Adipose tissue (tissue), 3 donors: ENCODE measurements at regions not wholly inside any gene's neighbourhood (a gene's known extent, or its start where the extent isn't known, plus 50 kb on each side); places are given as distances from the start of the nearest gene placed in this dataset.

Experiments used
- H3K27ac ChIP-seq: one replicate; pipeline ENCODE4 v1.5.1; 2013; ENCODE audit warnings: low read depth, low read length
- WGBS, 3 donors: extraction: QIAGEN DNeasy Blood & Tissue Kit; methylation state at CpG; one replicate each; pipeline ENCODE4 v1.1.7; 2013; 5-methylcytosine and 5-hydroxymethylcytosine counted together
- donor health status: healthy with polysubstance abuse.
- donor health status: Bipolar disorder and iron deficiency.
- donor health status: healthy.

DNA sequence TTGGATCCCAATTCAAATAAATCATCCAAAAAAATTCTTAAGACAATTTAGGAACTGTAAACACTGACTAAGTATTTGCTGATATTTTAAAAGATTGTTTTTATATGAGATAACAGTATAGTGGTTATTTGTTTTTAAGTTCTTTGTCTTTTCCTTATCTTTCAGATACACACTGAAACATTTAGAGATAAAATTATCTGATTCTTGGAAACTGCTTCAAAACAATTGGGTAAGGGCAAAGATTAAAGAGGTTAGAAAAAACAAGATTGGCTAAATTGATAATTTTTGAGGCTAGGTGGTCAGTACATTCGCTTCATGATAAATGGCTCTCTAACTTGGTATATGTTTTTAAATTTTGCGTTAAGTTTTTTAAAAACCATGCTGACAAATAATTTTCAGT lies 117.3 kb downstream of the PSMG1 start:
- 71 to 96% (median 92%) methylated on average over 2 of the region's 2 CpGs for WGBS, 3 donors
- no peak overlapping the region for H3K27ac ChIP-seq

DNA sequence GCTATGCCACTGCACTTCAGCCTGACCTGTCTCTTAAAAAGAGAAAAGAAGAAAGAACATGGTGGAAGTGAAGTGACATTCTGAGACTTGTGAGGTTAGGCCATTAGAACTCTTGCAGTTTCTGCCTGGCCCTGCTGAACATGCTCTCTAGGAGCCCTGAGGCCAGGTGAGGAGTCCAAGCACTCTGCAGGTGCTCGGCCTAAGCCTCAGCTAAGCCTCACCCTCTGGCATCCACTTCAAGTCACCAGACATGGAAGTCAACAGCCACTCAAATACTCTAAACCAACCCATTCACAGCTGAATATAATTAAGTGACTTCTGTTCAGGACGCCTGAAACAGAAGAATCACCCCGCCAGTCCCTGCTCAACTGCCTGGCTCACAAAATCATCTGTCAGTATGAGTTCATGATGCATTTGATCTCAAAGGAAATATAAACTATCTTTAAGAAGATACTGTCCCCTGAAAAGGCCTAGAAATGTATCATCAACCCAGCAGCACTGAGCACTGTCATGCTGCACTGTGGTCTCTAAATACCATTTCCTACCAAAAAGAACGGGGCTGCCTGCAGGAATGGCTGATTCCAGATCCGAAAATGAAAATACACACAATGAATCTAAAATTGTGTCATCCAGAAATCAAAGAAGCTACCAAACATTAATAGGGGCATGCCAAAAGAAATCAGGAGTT lies 118.8 kb downstream of the PSMG1 start:
- no peak overlapping the region for H3K27ac ChIP-seq
- 88 to 96% (median 94%) methylated on average over 5 of the region's 5 CpGs for WGBS, 3 donors

DNA sequence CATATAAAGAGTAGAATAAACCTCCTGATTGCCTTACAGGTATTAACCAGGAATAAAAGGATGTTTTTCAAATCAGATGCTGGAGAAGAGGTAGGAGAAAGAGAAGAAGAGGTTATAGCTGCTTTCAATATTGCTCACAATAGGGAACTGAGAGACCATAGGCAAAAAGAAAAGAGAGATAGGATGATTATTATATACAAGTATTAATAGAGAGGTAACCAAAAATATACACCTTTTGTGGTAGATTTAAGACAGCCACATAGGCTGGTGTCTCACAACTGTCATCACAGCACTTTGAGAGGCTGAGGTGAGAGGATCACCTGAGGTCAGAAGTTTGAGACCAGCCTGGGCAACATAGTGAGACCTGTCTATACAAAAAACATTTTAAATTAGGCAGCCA lies 119.7 kb downstream of the PSMG1 start:
- H3K27ac ChIP-seq = no peak overlapping the region

DNA sequence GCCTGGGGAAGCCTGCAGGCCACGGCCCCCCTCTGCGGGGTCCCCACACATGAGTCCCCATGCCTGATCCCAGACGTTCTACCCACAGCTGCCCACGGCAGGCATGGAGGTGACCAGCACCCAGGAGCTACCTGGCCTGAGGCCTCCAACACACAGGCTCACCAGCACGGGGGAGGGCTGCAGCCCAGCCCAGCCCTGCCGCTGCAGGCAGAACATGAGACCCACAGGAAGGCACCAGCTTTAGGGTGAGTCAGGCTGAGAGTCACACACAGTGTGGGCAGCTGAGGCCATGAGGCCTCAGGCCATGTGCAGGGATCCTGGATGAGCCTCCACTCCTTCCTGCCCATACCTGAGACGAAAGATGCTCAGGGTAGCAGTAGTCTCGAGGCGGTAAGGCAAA lies 121.1 kb downstream of the PSMG1 start:
- no peak overlapping the region for H3K27ac ChIP-seq
- 76 to 96% (median 92%) methylated on average over 9 of the region's 9 CpGs for WGBS, 3 donors

DNA sequence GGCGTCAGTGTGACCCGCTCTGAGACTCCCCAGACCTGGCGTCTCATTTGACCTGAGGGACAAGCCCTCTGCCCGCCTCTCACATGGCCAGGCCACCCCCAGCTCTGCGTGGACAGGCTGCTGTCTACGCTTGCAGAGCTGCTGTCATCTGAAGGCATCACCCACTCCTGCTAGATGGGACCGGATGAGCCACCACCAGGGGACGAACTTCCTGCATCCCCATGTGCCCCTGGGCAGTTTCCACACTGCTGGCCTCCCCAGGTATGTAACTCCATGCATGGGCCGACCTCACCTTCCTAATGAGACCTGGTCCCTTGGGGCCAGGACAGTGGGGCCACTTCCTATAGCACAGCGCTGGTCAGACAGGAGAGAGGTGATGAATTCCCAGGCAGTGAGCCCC lies 121.5 kb downstream of the PSMG1 start:
- 89 to 94% (median 94%) methylated on average over 9 to 10 of the region's 10 CpGs for WGBS, 3 donors
- H3K27ac ChIP-seq = no peak overlapping the region

DNA sequence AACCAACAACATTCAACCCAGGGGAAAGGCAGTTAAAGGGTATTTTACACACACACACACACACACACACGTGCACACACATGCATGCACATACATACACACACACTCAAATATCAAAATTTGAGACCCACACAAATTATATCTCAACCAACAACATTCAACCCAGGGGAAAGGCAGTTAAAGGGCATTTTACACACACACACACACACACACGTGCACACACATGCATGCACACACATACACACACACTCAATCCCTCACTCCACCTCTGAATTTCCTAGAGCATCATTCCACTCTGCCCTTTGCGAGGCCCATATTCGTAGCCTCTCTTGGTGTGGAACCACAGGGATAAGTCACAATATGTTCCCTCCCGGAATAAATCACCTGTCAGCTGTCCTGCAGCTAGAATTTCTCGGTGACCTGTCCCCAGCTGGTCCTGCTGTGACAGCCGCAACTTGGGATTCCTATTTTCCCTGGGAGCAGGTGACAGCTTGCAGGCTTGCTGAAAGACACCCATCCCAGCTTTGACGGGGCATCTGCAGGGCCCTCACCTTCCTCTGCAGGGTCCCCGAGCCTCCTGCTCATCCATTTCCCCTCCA lies 122.7 kb downstream of the PSMG1 start:
- WGBS, 3 donors = 56 to 92% (median 90%) methylated on average over 9 of the region's 9 CpGs
- H3K27ac ChIP-seq = no peak overlapping the region

DNA sequence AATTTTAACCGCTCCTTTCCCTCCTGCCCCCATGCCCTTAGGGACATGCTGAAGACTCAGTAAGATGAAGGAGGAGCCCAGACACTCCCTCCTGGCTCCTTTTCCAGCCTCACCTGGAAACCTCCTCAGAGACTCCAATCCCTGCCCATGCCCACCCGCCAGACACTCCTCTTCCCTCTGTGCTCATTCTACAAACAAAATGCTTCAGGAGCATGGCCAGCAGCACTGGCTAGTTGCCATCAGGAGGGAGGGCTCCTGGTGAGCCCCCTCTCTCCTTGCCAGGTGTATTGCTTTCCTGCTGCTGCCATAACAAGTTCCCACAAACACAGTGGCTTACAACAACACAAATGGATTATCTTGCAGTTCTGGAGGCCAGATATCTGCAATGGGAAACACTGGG lies 126.1 kb downstream of the PSMG1 start:
- WGBS, 3 donors = 48 to 75% (median 75%) methylated on average over 2 of the region's 2 CpGs
- no peak overlapping the region for H3K27ac ChIP-seq

DNA sequence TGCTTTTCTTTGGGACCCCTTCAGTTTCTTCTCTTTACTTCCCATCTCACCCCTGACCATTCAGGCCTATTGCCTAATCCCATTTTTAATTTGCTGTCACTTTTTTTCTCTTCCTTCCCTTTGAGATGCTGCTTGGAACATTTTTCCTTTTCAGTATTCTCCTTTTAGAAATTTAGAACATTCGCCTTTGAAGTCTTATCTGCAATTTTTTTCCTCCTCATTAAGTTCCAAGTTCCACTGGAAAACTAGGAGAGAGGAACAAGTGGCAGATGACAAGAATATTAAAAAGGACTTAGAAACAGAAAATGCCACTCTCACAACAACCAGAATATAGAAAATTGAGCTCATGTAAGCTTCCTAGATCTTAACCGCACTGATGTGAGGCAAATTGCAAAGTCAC lies 126.6 kb downstream of the PSMG1 start:
- WGBS, 3 donors = 70 to 83% (median 77%) methylated on average over 2 of the region's 2 CpGs
- no peak overlapping the region for H3K27ac ChIP-seq

DNA sequence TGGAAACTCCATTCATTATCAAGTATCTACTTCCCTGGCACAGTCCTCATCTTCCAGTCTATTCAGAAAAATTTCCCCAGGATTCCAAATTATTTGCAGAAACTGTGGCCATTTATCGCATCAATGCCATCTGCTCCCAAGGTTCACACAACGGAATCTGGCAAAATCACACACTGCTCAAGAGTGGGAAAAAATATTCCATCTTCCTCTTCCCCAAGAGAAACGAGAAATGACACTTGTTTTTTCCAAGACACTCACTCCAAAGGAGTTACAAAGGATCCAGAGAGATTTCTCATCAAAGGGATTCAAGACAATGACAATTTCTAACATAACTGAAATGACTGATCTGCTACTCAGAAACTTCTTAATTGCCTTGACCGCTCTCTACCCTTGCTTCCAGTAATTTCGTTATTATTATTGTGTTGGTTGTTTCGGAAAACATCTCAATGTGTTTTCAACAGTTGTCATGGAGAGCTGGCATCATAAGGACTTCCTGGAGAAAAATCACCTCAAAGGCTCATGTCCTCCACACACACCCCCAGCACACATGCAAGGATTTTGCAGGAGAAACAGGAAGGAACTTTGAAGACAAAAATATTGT lies 128.0 kb downstream of the PSMG1 start:
- no peak overlapping the region for H3K27ac ChIP-seq
- 60 to 65% (median 62%) methylated on average over 6 of the region's 6 CpGs for WGBS, 3 donors

DNA sequence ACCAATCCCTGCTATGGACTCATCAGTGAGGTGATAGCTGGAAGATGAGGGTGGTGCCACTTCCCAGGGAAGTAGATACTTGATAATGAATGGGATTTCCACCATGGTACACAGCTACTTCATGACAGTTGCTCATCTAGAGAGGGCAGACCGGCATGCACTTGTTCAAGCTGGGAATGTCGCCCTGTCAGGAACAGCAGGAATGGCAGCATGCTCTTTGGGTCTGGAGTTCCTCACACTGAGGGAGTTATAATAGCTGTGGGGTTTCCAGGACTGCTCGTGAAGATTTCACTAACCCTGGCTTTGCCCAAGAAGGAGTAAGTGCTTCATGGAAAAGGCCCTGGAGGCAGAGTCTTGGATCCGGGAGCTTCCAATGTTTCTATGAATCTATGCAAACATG lies 129.2 kb downstream of the PSMG1 start:
- no peak overlapping the region for H3K27ac ChIP-seq
- 87 to 91% (median 88%) methylated on average over 4 of the region's 4 CpGs for WGBS, 3 donors

DNA sequence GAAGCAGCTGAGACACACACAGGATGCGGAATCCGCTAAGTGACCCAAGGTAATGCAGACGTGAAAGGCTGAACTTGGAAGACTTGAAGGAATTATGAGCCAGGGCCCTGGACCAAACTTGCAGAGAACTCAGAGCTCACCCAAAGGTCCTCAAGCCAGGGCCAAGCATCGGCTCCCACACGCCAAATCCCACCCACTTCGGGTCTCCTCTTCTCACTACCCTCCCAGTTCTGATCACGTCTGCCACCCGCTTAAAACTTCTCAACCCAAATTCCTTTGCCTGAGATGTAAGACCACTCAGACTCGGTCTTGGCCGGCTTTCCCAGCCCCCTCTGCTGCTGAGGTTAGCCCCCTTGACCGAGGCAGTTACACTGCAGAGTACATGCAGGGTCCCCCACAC lies 130.1 kb downstream of the PSMG1 start:
- WGBS, 3 donors = 74 to 96% (median 88%) methylated on average over 11 of the region's 11 CpGs
- no peak overlapping the region for H3K27ac ChIP-seq

DNA sequence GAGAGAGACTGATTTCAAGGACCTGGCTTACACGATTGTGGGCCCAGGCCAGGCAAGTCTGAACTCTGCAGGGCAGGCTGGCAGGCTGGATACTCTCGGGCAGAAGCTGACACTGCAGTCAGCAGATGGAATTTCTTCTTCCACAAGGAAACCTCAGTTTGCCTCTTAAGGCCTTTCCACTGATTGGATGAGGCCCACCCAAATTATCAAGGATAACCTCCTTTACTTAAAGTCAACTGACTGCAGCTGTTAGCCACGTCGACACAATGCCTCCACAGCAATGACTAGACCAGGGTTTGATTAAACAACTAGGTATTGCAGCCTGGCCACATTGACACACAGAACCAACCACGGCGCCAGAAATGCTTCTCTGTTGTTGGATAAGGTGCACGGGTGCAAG lies 130.5 kb downstream of the PSMG1 start:
- WGBS, 3 donors = 85 to 94% (median 93%) methylated on average over 7 of the region's 7 CpGs
- H3K27ac ChIP-seq = no peak overlapping the region

DNA sequence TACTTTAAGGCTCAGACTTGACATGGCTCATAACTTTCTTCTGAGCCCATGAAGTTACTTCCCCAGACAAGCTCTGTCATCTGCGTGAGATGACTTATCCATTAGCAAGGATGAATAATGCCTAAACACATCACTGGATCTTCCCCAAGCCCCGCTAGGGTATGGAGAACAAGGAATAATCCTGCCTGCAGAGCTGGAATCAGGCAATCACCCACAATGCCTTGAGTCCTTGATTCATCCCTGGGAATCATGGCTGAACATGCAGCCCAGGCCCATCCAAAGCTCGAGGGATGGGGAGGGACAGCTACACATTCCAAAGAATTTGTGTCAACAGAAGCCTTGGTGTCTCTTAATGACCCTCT lies 131.7 kb downstream of the PSMG1 start:
- no peak overlapping the region for H3K27ac ChIP-seq
- WGBS, 3 donors = 76 to 78% (median 78%) methylated on average over 3 of the region's 3 CpGs

DNA sequence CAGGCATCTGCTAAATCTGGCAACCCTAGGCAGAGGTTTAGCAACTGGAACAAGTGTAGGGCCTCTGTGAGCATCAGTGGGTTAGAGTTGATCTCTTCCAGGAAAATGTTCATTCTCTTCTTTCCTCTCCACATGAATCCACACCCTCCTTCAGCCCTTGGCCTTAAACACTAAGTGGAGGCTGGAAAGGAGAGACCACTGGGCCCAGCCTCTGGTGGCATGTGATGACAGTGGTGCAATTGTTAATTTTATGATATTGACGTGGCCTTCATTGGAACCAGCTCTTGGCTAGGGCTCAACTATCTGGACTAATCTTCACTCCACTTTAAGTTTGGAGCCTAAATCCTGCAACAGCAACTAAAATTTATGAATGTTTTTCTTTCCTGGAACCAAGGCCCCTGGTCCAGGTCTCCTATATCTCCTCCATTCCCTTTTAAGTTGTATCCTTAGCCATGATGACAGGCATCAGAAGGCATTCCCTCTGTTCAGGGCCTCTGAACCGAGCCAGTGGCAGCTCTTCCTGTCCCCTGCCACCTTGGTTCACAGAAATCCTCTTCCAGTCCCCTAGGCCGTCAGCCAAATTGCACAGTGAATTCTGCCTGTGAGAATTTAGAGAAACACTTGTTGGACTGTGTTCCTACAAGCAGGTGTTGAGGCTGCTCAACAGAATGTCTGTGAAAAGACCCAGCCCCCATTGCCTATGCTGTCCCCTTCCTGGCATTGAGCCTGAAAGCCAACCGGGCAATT lies 132.2 kb downstream of the PSMG1 start:
- no peak overlapping the region for H3K27ac ChIP-seq
- WGBS, 3 donors = 66 to 83% (median 70%) methylated on average over 4 of the region's 4 CpGs

DNA sequence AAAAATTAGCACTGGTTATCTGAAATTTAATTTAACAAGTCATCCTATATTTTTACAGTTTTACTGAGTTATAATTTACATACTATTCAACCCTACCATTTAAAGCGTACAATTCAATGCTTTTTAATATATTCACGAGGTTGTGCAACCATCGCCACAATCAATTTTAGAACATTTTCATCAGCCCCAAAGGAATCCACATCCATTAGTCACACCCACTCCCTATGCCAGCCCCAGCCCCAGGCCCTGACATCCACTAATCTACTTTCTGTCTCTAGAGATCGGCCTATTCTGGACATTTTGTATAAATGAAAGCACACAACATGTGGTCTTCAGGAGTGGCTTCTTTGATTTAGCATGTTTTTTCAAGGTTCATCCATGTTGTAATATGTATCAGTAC lies 134.7 kb downstream of the PSMG1 start:
- no peak overlapping the region for H3K27ac ChIP-seq
- WGBS, 3 donors = 88 to 95% (median 92%) methylated on average over 4 of the region's 4 CpGs

DNA sequence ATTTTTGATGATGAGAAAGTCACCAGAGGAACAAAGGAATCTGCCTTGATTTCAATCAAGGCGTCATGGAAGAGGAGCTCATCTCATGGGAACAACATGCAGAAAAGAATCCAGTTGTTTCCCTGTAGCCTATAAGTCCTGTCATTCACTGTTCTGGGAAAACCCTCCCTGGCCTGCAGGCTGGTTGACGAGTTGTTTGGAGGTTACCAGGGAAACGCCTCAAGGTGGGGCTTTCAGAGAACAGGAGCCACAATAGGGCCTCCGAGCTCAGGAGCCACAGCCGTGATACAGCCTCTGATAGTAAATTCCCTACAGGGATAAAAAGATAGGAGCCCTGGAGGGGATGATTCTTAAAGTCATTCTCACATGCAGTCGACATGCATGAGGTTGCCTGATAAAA lies 135.2 kb downstream of the PSMG1 start:
- H3K27ac ChIP-seq = no peak overlapping the region
- WGBS, 3 donors = 37 to 70% (median 63%) methylated on average over 6 of the region's 6 CpGs

DNA sequence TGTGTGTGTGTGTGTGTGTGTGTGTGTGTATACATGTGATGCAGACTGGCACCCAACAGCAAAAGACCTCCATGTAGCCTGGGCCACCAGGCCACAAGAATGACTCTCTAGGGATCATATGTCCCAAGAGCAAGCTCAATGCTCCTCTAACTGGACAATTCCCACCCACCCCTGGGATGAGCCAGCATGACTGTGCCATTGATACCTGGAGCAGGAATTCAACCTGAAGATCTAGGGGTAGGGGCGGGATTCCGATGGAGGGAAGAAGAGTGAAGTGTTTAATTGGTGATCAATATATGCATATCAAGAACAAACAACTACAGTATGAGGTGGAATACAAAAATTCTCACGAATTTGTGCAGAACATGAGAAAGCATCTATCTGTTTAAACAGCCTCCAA lies 136.2 kb downstream of the PSMG1 start:
- 68 to 93% (median 92%) methylated on average over 3 of the region's 3 CpGs for WGBS, 3 donors
- no peak overlapping the region for H3K27ac ChIP-seq

DNA sequence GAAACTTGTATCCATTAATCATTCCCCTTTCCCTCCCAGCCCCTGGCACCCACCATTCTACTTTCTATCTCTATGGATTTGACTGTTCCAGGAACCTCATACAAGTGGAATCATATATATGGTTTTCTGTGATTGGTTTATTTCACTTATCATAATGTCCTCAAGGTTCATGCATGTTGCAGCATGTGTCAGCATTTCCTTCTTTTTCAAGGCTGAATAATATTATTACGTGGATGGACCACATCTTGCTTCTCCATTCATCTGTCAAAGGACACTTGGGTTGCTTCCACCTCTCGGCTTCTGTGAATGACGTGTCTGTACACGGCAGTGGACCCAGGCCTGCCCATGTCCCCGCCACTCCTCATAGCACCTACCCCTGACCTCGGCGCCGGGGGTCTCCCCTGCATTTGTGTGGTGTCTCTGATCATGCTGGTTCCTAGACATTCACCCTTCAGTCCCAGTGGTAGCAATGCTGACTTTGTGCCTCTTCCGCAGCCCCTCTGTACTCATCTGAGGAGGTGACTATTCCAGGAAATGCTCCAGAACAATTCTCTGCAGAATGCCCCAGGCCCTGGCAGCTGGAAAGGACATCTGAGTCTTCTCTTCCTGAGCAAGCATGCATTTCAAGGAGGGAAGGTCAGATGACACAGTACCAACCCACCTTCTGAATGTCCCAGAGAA lies 136.9 kb downstream of the PSMG1 start:
- 87 to 93% (median 90%) methylated on average over 9 of the region's 9 CpGs for WGBS, 3 donors
- no peak overlapping the region for H3K27ac ChIP-seq

DNA sequence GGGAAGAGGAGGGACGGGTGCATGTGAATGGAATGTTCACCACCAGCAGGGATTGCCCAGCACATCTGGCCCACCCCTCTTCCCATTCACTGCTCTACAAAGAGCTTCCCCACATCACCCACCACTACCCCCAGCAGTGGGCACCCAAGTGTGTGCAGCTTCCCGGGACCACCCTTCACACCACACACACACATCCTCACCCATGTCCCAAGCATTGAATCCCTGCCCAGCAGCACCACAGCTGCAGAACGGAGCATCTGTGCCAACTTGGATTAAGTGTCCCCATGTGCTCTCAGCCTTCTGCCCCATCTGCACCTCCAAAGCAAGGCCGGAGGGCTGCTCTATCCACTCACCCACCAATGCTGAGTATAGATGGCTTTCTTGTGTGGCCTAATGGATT lies 141.4 kb downstream of the PSMG1 start:
- WGBS, 3 donors = 74 to 92% (median 85%) methylated on average over 4 of the region's 4 CpGs

More for the DNA sequence above, 141.4 kb downstream of the PSMG1 start:
- no peak overlapping the region for H3K27ac ChIP-seq
